Ovary (tissue), 7 donors: ENCODE measurements at regions not wholly inside any gene's neighbourhood (a gene's known extent, or its start where the extent isn't known, plus 50 kb on each side); places are given as distances from the start of the nearest gene placed in this dataset.

Source experiments
- DNase-seq, 5 donors: peaks; one replicate each; pipeline ENCODE4 v3.0.0-alpha.2; 2019 to 2020
- H3K27ac ChIP-seq, 2 donors: fragments of 200-600 bp; one replicate each; pipeline versions ENCODE4 v1.5.1 to v1.8.0; 2019 to 2022
- H3K27me3 ChIP-seq: fragments of 200-600 bp; one replicate; pipeline ENCODE4 v1.8.0; 2022
- H3K36me3 ChIP-seq: fragments of 200-600 bp; sonication (generic); one replicate; pipeline ENCODE4 v1.5.1; 2019
- H3K4me1 ChIP-seq: one replicate; pipeline ENCODE4 v1.8.1; 2013; ENCODE audit warnings: mild to moderate bottlenecking, moderate library complexity; ENCODE audit not compliant: insufficient read depth
- H3K4me3 ChIP-seq: fragments of 200-600 bp; sonication (generic); one replicate; pipeline ENCODE4 v1.5.1; 2017
- H3K9me3 ChIP-seq, 2 donors: fragments of 200-600 bp in 1 of 2; sonication (generic) in 1 of 2; one replicate each; pipeline versions ENCODE4 v1.5.1 to v1.8.1; 2013 to 2019; ENCODE audit warnings: mild to moderate bottlenecking in 1 of 2, moderate library complexity in 1 of 2
- EP300 ChIP-seq: sonication (generic); formaldehyde crosslinking; IDR thresholded peaks from one replicate; pipeline ENCODE4 v1.6.1; 2017; ENCODE audit warnings: antibody characterized with exemption
- POLR2A ChIP-seq: fragments of 450-650 bp; IDR thresholded peaks from one replicate; pipeline ENCODE4 v1.6.1; 2017; ENCODE audit warnings: antibody characterized with exemption, mild to moderate bottlenecking, moderate library complexity
- WGBS, 3 donors: extraction: QIAGEN DNeasy Blood & Tissue Kit in 1 of 3; methylation state at CpG; one replicate each; pipeline versions ENCODE4 v1.1.5 to v1.1.7; 2013 to 2017; 5-methylcytosine and 5-hydroxymethylcytosine counted together
- intact Hi-C, 4 donors: fragments of 100-400 bp; cut with DNase I; formaldehyde crosslinking; loops; one replicate each; pipeline versions ENCODE4 v1.11.0 to v1.15.1; 2022 to 2023
- TF ChIP-seq, protein P1 (sequence below), 3 donors: fragments of 450-650 bp in 2 of 3; fragments of 200-600 bp in 1 of 3; IDR thresholded peaks; one replicate each; pipeline versions ENCODE4 v1.5.1 to v1.8.0; 2016 to 2022; ENCODE audit warnings: antibody characterized with exemption in 3 of 3, mild to moderate bottlenecking in 1 of 3
- donor health status: DM: no; HTN: no; CAD: no; lungs with moderate emphysema.
- donor health status: DM: no; HTN: no; CAD: no.
- donor health status: Bipolar disorder and iron deficiency.
- donor health status: DM: no; HTN: no; CAD: no.
- donor health status: DM: yes; HTN: yes; CAD: no.

DNA sequence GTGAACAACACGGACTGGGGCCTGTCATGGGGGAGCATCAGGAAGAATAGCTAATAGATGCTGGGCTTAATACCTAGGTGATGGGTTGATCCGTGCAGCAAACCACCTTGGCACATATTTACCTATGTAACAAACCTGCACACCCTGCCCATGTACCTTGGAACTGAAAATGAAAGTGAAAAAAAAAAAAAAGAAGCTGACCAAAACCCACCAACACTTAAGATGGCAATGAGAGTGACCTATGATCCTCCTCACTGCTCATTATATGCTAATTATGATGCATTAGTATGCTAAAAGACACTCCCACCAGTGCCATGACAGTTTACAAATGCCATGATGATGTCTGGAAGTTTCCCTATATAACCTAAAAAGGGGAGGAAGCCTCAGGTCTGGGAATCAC is 503.2 kb upstream of the CTSO start:
- H3K9me3 ChIP-seq: no peaks in the 10 kb centered on the region
- H3K27ac ChIP-seq: no peak overlapping the region
- H3K4me3 ChIP-seq: no peak overlapping the region
- 89 to 97% (median 90%) methylated on average over 2 of the region's 2 CpGs for WGBS, 3 donors
- H3K4me1 ChIP-seq: no peaks in the 10 kb centered on the region
- DNase-seq: no peak
- intact Hi-C loops: no loop called here
- TF ChIP-seq POLR2A (no peak), EP300 (no peak)
- TF ChIP-seq, protein P1, sequence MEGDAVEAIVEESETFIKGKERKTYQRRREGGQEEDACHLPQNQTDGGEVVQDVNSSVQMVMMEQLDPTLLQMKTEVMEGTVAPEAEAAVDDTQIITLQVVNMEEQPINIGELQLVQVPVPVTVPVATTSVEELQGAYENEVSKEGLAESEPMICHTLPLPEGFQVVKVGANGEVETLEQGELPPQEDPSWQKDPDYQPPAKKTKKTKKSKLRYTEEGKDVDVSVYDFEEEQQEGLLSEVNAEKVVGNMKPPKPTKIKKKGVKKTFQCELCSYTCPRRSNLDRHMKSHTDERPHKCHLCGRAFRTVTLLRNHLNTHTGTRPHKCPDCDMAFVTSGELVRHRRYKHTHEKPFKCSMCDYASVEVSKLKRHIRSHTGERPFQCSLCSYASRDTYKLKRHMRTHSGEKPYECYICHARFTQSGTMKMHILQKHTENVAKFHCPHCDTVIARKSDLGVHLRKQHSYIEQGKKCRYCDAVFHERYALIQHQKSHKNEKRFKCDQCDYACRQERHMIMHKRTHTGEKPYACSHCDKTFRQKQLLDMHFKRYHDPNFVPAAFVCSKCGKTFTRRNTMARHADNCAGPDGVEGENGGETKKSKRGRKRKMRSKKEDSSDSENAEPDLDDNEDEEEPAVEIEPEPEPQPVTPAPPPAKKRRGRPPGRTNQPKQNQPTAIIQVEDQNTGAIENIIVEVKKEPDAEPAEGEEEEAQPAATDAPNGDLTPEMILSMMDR (IDR thresholded peaks at IDR 0.05): no peak
- no peaks in the 10 kb centered on the region for H3K27me3 ChIP-seq
- H3K36me3 ChIP-seq: no peaks in the 10 kb centered on the region

- no peak for DNase-seq
- H3K9me3 ChIP-seq: no peaks in the 10 kb centered on the region
- WGBS, 3 donors: 94 to 97% (median 96%) methylated on average over 10 of the region's 10 CpGs
- no peaks in the 10 kb centered on the region for H3K36me3 ChIP-seq
- H3K27ac ChIP-seq: no peak overlapping the region
- TF ChIP-seq EP300: no peak
- H3K27me3 ChIP-seq: no peaks in the 10 kb centered on the region
- no peak overlapping the region for H3K4me3 ChIP-seq
- no peaks in the 10 kb centered on the region for H3K4me1 ChIP-seq
- intact Hi-C loops: no loop called here
Observed at GRCh38 chr4:156443488-156443887, 489.8 kb upstream of the CTSO start.

GRCh38 chr4:156442912-156443311 is 489.2 kb upstream of the CTSO start:
- TF ChIP-seq EP300 (no peak), POLR2A (no peak)
- TF ChIP-seq, protein P1 (IDR thresholded peaks at IDR 0.05): no peak
- no peaks in the 10 kb centered on the region for H3K4me1 ChIP-seq
- no peaks in the 10 kb centered on the region for H3K27me3 ChIP-seq
- no peaks in the 10 kb centered on the region for H3K36me3 ChIP-seq
- no peak overlapping the region for H3K4me3 ChIP-seq
- no peaks in the 10 kb centered on the region for H3K9me3 ChIP-seq
- DNase-seq: no peak
- intact Hi-C loops: no loop called here
- no peak overlapping the region for H3K27ac ChIP-seq

GRCh38 chr4:156439576-156440200 is 486.0 kb upstream of the CTSO start:
- Histone ChIP-seq H3K36me3 (no peaks in the 10 kb centered on the region), H3K27ac (no peak overlapping the region), H3K9me3 (no peaks in the 10 kb centered on the region), H3K4me1 (no peaks in the 10 kb centered on the region), H3K27me3 (no peaks in the 10 kb centered on the region), H3K4me3 (no peak overlapping the region)
- no peak for DNase-seq
- intact Hi-C loops: no loop called here
- TF ChIP-seq POLR2A: no peak
- TF ChIP-seq EP300: no peak
- TF ChIP-seq, protein P1 (IDR thresholded peaks at IDR 0.05): no peak
- WGBS, 3 donors: 80 to 84% (median 81%) methylated on average over 4 of the region's 4 CpGs

DNA sequence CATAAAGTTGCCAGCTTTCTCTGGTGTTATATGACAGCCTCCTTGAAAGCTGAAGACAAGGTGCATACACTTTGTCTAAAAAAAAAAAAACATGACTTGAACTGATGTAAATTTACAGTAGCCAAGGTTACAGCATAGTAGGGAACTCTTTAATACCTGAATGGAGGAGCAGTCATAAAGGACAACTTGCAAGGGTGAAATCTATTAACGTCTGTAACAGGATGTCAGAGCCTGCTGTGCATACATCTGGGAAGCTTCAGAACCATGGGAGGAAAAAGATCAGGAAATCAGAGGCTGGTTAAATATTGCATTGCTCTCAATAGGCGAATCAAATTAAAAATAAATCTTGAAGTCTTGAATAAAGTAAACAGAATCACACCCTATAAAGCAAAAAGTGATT is 484.0 kb upstream of the CTSO start:
- Histone ChIP-seq H3K4me3 (no peak overlapping the region), H3K4me1 (no peaks in the 10 kb centered on the region), H3K27me3 (no peaks in the 10 kb centered on the region), H3K36me3 (no peaks in the 10 kb centered on the region), H3K9me3 (no peaks in the 10 kb centered on the region), H3K27ac (no peak overlapping the region)
- 22 to 62% (median 59%) methylated on average over 2 of the region's 2 CpGs for WGBS, 3 donors
- intact Hi-C loops: no loop called here
- TF ChIP-seq POLR2A (no peak), EP300 (no peak)
- TF ChIP-seq, protein P1 (IDR thresholded peaks at IDR 0.05): no peak
- no peak for DNase-seq
